ENCODE measurements at regions not wholly inside any gene's neighbourhood (a gene's known extent, or its start where the extent isn't known, plus 50 kb on each side); places are given as distances from the start of the nearest gene placed in this dataset.

- no peak for TF ChIP-seq CTCF (IDR thresholded peaks at IDR 0.05; ENCODE audit: extremely low read depth in 1 of 2, insufficient read depth in 1 of 2, low read depth in 1 of 2, low read length in 2 of 2)
- no peak for TF ChIP-seq EZH2 (IDR thresholded peaks at IDR 0.05; ENCODE audit: borderline replicate concordance, low read depth, low read length, severe bottlenecking)
Measured at GRCh38 chr18:46207985-46208384, 103.8 kb downstream of the HAUS1 start.
